ENCODE measurements at regions not wholly inside any gene's neighbourhood (a gene's known extent, or its start where the extent isn't known, plus 50 kb on each side); places are given as distances from the start of the nearest gene placed in this dataset.
"Not testable (repeated sequence)": the region's sequence is repeated elsewhere in the genome, so short reads cannot be mapped to it uniquely, and the experiment has no call there.

DNA sequence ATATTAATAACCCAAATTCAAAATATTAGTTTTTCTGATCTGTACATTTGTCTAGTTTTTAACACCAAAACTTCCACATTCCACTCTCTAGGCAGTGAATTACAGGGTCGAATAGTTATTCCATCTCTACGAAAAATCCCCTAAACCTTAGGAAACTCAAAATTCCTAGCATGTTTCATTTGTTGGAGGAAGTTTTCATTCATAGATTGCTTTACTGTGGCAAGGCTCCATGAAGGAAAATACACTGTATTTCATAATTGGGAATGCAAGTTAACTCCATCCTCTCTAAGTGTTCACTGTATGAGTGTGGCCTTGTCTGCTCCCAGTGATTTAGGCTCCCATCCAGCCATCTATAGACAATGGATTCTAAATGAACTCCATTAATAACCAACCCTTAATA, 296.1 kb downstream of the TENT5A start:
- DNase-seq, result no peak

DNA sequence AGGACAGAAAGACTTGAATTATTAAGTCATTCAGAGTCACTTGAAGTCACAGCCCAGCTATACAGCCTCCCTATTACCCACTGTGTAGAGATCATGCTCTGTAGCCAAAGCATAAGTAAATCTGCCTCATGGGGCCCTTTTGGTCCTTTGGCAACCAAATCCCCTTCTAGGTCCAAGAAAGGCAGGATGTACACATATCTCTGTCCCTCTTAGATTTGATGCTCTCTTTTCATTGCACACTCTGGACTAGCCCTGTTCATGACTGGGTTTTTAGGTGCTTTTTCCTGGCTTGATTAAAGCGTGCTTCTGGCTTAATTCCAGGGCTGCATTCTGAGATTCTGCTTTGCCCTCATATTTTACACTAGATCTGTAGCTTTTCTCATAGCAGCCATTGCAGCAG, 296.8 kb downstream of the TENT5A start:
- DNase-seq, result no peak

GRCh38 chr6:81451787-81452186, 300.7 kb downstream of the TENT5A start:
- DNase-seq, result peak; percentile 2 to 16 (median 6)

GRCh38 chr6:81450180-81450579, 302.3 kb downstream of the TENT5A start:
- peak in 1 of 3 experiments; percentile 10 for DNase-seq

DNA sequence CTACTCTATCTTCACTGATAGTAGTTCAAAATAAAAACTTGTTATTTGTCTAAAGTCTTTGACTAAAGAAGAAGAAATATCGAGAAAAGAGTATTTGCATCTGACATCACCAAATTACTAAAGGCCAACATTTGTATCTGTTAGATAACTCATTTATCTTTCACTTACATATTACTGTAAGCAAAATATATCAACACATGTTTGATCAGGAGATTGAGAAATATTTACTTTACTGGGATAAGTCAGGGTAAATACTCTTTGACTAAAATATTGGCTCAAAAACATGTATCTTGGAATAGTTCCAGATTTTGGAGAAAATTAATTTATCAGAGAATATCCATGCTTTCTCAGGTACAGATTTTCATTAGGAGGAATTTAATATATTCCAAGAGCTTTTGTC, 306.0 kb downstream of the TENT5A start:
- DNase-seq, result no peak

DNA sequence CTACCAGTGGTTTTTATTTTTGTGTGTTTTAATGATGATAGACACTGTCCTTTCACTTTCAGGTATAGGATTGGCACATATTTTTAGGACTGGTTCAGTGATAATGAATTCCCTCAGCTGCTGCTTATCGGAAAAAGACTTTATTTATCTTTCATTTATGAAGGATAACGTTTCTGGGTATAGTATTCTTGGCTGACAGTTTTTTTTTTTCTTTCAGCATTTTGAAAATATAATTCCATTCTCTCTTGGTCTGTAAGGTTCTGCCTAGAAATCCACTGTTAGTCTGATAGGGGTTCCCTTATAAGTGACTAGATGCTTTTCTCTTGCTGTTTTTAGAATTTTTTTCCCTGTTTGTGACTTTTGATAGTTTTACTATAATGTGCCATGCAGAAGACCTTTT, 313.1 kb downstream of the TENT5A start:
- DNase-seq, result no peak

GRCh38 chr6:81436990-81437389, 315.5 kb downstream of the TENT5A start:
- no peak for DNase-seq

- no peak for DNase-seq
Measured at GRCh38 chr6:81413306-81413705, 339.2 kb downstream of the TENT5A start.

- DNase-seq, result no peak
Measured at GRCh38 chr6:81401970-81402690, 350.4 kb downstream of the TENT5A start.

DNA sequence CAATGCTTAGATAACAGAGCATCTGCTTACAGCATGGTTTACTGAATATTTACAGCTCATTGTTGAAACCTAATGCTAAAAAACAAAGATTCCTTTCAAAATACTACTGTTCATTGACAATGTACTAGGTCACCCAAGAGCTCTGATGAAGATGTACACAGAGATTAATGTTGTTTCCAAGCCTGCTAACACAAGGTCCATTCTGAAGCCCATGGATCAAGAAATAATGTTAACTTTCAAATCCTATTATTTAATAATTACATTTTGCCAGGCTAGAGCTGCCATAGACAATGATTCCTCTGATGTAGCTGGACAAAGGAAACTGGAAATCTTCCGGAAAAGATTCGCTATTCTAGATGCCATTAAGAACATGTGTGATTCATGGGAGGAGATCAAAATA, 355.6 kb downstream of the TENT5A start:
- no peak for DNase-seq

DNA sequence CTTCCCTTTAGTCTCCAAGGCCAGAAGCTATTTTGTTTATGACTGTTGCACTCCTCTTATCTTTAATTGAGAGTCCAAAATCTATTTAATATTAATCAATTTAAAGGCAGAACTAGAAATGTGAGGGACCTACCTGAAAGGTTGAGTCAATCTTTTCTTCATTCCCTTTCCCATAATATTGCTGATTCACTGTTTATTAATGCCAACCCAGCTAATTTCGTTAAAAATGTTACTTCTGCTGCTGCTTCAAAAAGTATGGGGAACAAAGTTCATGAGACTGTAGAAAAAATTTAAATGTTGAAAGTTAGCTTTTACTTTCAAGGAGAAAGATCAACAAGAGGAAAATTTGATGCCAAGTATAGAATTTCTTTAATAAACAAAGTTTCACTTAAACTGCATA, 365.3 kb downstream of the TENT5A start:
- no peak for DNase-seq

DNA sequence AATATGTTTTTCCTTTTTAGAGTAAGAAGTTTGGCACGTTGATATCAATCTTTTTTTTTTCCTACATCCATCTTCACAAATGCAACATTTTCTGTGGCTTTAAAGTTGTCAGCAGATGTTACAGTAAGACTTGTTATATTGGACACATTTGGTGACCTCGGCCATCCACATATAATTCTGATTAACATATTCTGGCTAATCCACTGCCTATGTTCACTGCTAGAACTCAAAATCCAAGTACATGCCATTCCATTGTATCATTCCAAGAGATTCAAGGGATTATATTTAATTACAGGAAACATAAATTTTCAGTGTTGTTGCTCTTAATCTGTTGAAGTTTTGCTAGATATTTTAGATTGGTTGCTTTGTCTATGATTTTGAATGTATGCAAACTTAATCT, 367.6 kb downstream of the TENT5A start:
- no peak for DNase-seq

- no peak for DNase-seq
Measured at GRCh38 chr6:81383472-81383871, 369.0 kb downstream of the TENT5A start.

DNA sequence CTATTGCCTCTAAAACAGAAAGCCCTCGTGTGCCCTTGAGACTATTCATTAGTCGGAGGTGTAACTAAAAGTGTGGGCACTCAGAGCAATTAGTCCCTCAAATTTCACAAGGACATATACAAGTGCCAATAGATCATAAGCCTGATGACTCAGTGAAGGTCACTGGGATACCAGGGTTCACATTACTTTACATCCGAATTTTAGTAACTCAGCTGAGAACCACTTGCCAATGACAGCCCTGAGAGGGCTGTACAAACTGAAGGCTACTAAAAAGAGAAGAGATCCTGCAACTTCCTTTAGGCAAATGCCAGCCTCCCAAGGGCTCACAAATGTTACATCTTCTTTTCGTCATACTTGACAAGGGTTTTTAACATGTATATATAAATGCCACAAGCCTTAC, 369.6 kb downstream of the TENT5A start:
- peak in 1 of 3 experiments; percentile 36 for DNase-seq

DNA sequence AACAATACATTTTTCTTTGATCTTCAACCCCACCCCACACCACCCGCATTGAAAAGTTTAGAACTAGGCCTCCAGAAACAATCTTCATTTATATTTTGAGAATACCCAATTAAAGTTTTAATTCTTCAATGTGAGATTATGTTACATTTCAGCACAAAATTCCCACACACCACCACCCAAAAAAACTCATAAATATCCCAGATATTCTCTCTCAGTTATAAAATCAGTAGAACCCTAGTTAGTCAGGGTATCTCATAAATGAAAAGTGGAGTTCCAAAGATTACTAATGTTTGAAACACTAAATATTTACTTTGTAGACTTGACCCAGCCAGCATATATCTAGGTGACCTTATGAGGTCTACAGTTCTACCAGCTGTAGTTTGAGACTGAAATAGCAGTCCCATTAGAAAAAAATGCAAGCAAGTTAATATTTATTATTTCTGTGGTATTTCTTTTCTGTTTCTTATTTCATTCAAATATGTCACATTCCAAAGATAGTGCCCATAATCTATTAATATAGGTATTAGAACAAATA, 371.0 kb downstream of the TENT5A start:
- DNase-seq, result no peak

DNA sequence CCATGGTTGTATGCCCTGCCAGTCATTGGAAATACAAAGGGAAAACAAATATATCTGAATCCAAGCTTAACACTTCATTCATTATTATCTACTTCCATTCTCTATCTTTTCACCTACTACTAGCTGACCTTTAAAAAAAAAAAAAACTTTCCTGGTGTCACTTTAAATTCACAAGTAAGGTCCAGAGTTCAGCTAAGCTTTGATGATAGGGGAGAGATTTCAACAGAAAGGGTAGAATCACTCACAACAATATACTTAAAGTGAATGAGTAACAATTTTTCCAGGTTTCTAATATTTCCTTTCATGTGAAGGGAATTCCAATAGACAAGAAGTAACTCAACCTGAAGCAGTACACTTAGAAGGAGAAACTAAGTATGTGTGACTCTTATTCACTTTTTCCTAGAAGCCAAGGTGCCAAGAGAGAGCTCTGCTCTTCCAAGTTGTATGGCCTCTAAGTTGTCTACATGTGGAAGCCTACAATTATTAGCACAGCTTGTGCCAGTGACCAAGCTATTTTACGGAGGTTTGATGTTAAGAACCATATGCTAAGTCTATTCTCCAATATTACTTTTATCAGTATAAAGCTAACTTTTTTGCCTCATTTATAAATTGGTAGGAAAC, 371.7 kb downstream of the TENT5A start:
- no peak for DNase-seq

DNA sequence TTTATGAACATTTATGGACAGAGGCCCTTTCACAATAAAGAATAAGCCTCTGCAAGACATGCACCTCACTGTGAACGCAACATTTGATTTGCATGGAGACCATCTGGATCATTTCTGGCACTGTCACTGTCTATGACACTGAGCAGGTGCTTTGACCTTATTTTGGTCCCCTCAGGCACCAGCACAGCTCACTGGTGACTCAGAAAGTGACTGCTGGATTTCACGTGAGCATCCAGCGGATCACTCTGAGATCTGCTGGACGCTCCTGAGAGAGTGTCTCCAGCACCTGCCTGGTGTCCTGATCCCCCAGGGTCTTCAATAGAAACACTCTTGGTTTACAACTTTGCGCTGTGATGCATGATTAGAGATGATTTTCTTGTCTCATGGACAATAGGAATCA, 375.7 kb downstream of the TENT5A start:
- no peak for DNase-seq

GRCh38 chr6:81373414-81373813, 379.1 kb downstream of the TENT5A start:
- DNase-seq, result no peak

GRCh38 chr6:81371930-81372329, 380.6 kb downstream of the TENT5A start:
- no peak for DNase-seq

DNA sequence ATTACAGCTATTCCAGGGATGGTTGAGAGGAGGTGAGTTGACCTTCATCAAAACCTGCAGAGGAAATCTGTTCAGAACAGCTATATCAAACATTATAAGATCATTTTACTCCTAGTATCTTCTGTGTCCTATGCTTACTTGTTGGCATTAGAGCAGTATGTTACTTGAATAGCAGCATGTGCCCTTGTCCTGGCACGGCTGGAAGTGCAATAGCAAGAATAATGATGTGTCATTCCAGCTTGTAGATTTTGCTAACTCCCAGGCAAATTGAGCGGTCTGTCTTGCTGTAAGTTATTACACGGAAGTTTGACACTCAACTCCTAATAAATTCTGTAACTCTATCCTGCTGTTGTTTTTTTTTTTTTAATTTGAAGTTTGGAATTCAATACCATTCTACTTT, 385.5 kb downstream of the TENT5A start:
- no peak for DNase-seq

- no peak for DNase-seq
Measured at GRCh38 chr6:81362246-81362645, 390.2 kb downstream of the TENT5A start.

DNA sequence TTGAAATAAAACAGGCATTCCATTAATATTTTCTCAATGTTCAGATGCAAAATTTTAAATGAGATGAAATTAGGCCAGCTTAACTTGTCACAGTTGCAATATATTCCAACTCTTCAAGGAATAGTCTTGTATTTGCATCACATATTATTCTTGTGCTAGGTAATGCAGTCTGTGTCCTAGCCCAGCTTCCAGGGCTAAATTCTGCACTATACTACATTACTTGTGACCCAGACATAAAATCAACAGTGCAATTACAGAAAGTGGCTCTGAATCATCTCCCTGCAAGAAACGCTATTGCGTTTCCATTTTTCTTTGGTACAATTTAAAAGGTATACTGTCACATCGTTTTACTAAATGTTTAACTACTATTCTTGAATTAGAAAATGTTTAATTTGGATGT, 399.2 kb downstream of the TENT5A start:
- peak in 1 of 3 experiments; percentile 47 for DNase-seq

DNA sequence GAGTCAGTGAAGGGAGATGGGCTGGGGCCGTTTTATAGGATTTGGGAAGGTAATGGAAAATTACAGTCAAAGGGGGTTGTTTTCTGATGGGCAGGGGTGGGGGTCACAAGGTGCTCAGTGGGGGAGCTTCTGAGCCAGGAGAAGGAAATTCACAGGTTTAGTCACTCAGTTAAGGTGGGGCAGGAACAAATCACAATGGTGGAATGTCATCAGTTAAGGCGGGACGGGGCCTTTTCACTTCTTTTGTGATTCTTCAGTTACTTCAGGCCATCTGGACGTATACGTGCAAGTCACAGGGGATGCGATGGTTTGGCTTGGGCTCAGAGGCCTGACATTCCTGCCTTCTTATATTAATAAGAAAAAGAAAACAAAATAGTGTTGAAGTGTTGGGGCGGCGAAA, 408.5 kb downstream of the TENT5A start:
- not testable (repeated sequence) for DNase-seq

- DNase-seq, result no peak
Measured at GRCh38 chr6:81340946-81341345, 411.5 kb downstream of the TENT5A start.

DNA sequence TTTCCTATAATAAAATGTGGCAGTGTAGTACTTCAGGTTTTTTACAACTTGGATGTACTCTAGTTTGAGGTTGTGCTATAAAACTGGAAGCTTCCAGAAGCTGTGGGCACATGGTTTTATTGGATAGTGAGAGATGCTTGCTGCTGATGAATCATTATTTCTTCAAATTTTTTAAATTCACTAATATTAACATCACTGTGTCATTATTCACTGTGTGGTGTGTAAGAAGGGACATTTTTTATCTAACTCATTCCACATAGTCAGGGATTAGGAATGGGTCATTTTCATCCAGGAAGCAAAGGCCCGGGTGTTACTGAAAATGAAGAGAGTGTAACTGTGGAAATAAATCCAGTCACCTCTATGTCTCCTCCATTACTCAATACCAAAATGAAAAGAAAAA, 421.0 kb downstream of the TENT5A start:
- DNase-seq, result no peak

All from NCI-H1417 (cell line).